ENCODE measurements at regions not wholly inside any gene's neighbourhood (a gene's known extent, or its start where the extent isn't known, plus 50 kb on each side); places are given as distances from the start of the nearest gene placed in this dataset.

- no peak for TF ChIP-seq ZNF687 (IDR thresholded peaks at IDR 0.05)
- TF ChIP-seq ZNF274 (IDR thresholded peaks at IDR 0.05; ENCODE audit: insufficient read depth, insufficient read length): no peak
- TF ChIP-seq FOS (IDR thresholded peaks at IDR 0.05; ENCODE audit: borderline replicate concordance, extremely low read depth, insufficient read length): no peak
- no peak for TF ChIP-seq CBX3 (IDR thresholded peaks at IDR 0.05; ENCODE audit: borderline replicate concordance, low read depth)
- no peak for TF ChIP-seq MYB (IDR thresholded peaks at IDR 0.05; ENCODE audit: borderline replicate concordance, low read depth, low read length)
- TF ChIP-seq CUX1 (IDR thresholded peaks at IDR 0.05; ENCODE audit: insufficient replicate concordance, low read depth, low read length): no peak
- TF ChIP-seq NFYA (IDR thresholded peaks at IDR 0.05; ENCODE audit: borderline replicate concordance, low read depth, low read length): no peak
- no peak for TF ChIP-seq DPF2 (IDR thresholded peaks at IDR 0.05)
- no peak for TF ChIP-seq ZBTB11 (CRISPR knock-in tag; IDR thresholded peaks at IDR 0.05)
- no peak for TF ChIP-seq SIX5 (IDR thresholded peaks at IDR 0.05; ENCODE audit: low read depth, low read length, severe bottlenecking)
- TF ChIP-seq SMARCA5 (IDR thresholded peaks at IDR 0.05): no peak
These were observed 371.8 kb downstream of the MDFIC start (continued) for GRCh38 chr7:115293628-115294240.
